Loucy (cell line): ENCODE measurements at regions not wholly inside any gene's neighbourhood (a gene's known extent, or its start where the extent isn't known, plus 50 kb on each side); places are given as distances from the start of the nearest gene placed in this dataset.

ENCODE experiments used
- H2AFZ ChIP-seq: fragments of 200-600 bp; sonication (generic); 2 replicates; pipeline ENCODE4 v1.6.0; 2016; ENCODE audit warnings: antibody characterized with exemption, mild to moderate bottlenecking, low read length, moderate library complexity
- H3F3A ChIP-seq: fragments of 200-600 bp; 2 replicates; pipeline ENCODE4 v1.6.0; 2016; ENCODE audit warnings: antibody characterized with exemption, low read depth, mild to moderate bottlenecking
- H3K27me3 ChIP-seq: fragments of 200-600 bp; sonication (generic); 2 replicates; pipeline ENCODE4 v1.6.1; 2014; ENCODE audit warnings: low read length, mild to moderate bottlenecking; ENCODE audit not compliant: insufficient read depth, poor library complexity, severe bottlenecking
- H3K36me3 ChIP-seq: fragments of 200-600 bp; sonication (generic); 2 replicates; pipeline ENCODE4 v1.6.1; 2016; ENCODE audit warnings: low read length; ENCODE audit not compliant: insufficient read depth
- H3K4me1 ChIP-seq: fragments of 200-600 bp; sonication (generic); 2 replicates; pipeline ENCODE4 v1.5.1; 2014; ENCODE audit warnings: low read length, mild to moderate bottlenecking; ENCODE audit not compliant: insufficient read depth, poor library complexity, severe bottlenecking
- H3K4me2 ChIP-seq: fragments of 200-600 bp; sonication (generic); 2 replicates; pipeline ENCODE4 v1.6.0; 2014; ENCODE audit warnings: antibody characterized with exemption, low read length, low read depth, mild to moderate bottlenecking; ENCODE audit not compliant: poor library complexity, severe bottlenecking
- H3K4me3 ChIP-seq: fragments of 200-600 bp; sonication (generic); 2 replicates; pipeline ENCODE4 v1.5.1; 2014; ENCODE audit warnings: low read length, mild to moderate bottlenecking, mixed read lengths; ENCODE audit not compliant: poor library complexity, severe bottlenecking
- H3K79me2 ChIP-seq: fragments of 200-600 bp; sonication (generic); 2 replicates; pipeline ENCODE4 v1.6.1; 2014; ENCODE audit warnings: low read length; ENCODE audit not compliant: insufficient read depth
- H3K9ac ChIP-seq: fragments of 200-600 bp; sonication (generic); 2 replicates; pipeline ENCODE4 v1.6.0; 2014; ENCODE audit warnings: mild to moderate bottlenecking, low read depth, low read length, moderate library complexity; ENCODE audit not compliant: poor library complexity, severe bottlenecking
- H3K9me2 ChIP-seq: fragments of 200-600 bp; sonication (generic); replicated peaks from 2 replicates; pipeline ENCODE4 v1.6.1; 2016; ENCODE audit warnings: low read depth, low read length, mixed read lengths
- H3K9me3 ChIP-seq: fragments of 200-600 bp; sonication (generic); 2 replicates; pipeline ENCODE4 v1.6.1; 2014; ENCODE audit warnings: mild to moderate bottlenecking, antibody characterized with exemption, low read length, low read depth; ENCODE audit not compliant: insufficient read depth
- H4K20me1 ChIP-seq: fragments of 200-600 bp; sonication (generic); 2 replicates; pipeline ENCODE4 v1.6.0; 2014; ENCODE audit warnings: antibody characterized with exemption, low read length, mild to moderate bottlenecking; ENCODE audit not compliant: insufficient read depth, poor library complexity, severe bottlenecking
- CTCF ChIP-seq: fragments of 200-600 bp; sonication (generic); conservative IDR thresholded peaks from 2 replicates; pipeline ENCODE4 v1.5.1; 2014; ENCODE audit warnings: mild to moderate bottlenecking, antibody characterized with exemption, low read length
- EZH2phosphoT487 ChIP-seq: fragments of 200-600 bp; IDR thresholded peaks from 2 replicates; pipeline ENCODE4 v1.6.1; 2018; ENCODE audit warnings: antibody characterized with exemption, mild to moderate bottlenecking, moderate library complexity, borderline replicate concordance

GRCh38 chr2:128777196-128778035 lies 458.7 kb upstream of the HS6ST1 start:
- H3F3A ChIP-seq = no peaks in the 10 kb centered on the region
- no peak for TF ChIP-seq EZH2phosphoT487
- no peak for TF ChIP-seq CTCF
- no peak overlapping the region for H3K4me3 ChIP-seq
- no peak overlapping the region for H2AFZ ChIP-seq
- no peaks in the 10 kb centered on the region for H4K20me1 ChIP-seq
- no peak overlapping the region for H3K9ac ChIP-seq
- no peaks in the 10 kb centered on the region for H3K79me2 ChIP-seq
- H3K27me3 ChIP-seq = no peaks in the 10 kb centered on the region
- no peaks in the 10 kb centered on the region for H3K9me2 ChIP-seq
- H3K36me3 ChIP-seq = no peaks in the 10 kb centered on the region
- H3K9me3 ChIP-seq = no peaks in the 10 kb centered on the region
- no peak overlapping the region for H3K4me2 ChIP-seq
- peaks cover 5% of the 10 kb centered on the region for H3K4me1 ChIP-seq

GRCh38 chr2:128778843-128779242 lies 460.2 kb upstream of the HS6ST1 start:
- no peaks in the 10 kb centered on the region for H4K20me1 ChIP-seq
- H3K36me3 ChIP-seq = no peaks in the 10 kb centered on the region
- H3K9me2 ChIP-seq = no peaks in the 10 kb centered on the region
- H3K4me3 ChIP-seq = no peak overlapping the region
- no peaks in the 10 kb centered on the region for H3K27me3 ChIP-seq
- H3K4me1 ChIP-seq = peaks cover 5% of the 10 kb centered on the region
- TF ChIP-seq EZH2phosphoT487 (no peak), CTCF (no peak)
- no peaks in the 10 kb centered on the region for H3K9me3 ChIP-seq
- no peak overlapping the region for H3K4me2 ChIP-seq
- H3K79me2 ChIP-seq = no peaks in the 10 kb centered on the region
- H3F3A ChIP-seq = no peaks in the 10 kb centered on the region
- H2AFZ ChIP-seq = no peak overlapping the region
- H3K9ac ChIP-seq = no peak overlapping the region

- H3K79me2 ChIP-seq = no peaks in the 10 kb centered on the region
- no peak overlapping the region for H3K9ac ChIP-seq
- no peaks in the 10 kb centered on the region for H3K27me3 ChIP-seq
- no peaks in the 10 kb centered on the region for H4K20me1 ChIP-seq
- H3K9me3 ChIP-seq = no peaks in the 10 kb centered on the region
- H3F3A ChIP-seq = no peaks in the 10 kb centered on the region
- TF ChIP-seq CTCF (no peak), EZH2phosphoT487 (no peak)
- H3K4me2 ChIP-seq = no peak overlapping the region
- no peak overlapping the region for H2AFZ ChIP-seq
- H3K9me2 ChIP-seq = no peaks in the 10 kb centered on the region
- H3K4me1 ChIP-seq = peaks cover 5% of the 10 kb centered on the region
- no peaks in the 10 kb centered on the region for H3K36me3 ChIP-seq
- no peak overlapping the region for H3K4me3 ChIP-seq
Measured at GRCh38 chr2:128779301-128780095, 460.8 kb upstream of the HS6ST1 start.
